Putamen (tissue), 1 donor: ENCODE measurements at regions not wholly inside any gene's neighbourhood (a gene's known extent, or its start where the extent isn't known, plus 50 kb on each side); places are given as distances from the start of the nearest gene placed in this dataset.

Experiments
- DNase-seq: peaks from one replicate; pipeline ENCODE4 v3.0.0-alpha.2; 2016; ENCODE audit warnings: low spot score

DNA sequence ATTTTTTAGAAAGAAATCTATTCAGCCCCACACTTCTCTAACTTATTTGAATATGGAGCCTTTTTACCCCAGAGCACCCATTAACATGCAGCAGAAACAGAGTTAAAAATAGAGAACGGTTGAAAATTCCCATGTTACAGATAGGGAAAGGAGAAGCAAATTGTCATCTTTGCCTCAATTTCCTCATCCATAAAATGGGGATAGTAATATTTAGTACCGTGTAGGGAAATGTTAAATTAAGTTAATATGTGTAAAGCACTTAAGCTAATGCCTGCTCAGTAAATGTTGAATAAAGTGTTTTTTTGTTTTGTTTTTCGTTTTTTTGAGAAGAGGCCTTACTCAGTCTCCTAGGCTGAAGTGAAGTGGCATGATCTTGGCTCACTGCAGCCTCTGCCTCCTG, 50.3 kb downstream of the NAV1 start:
- DNase-seq: no peak

- DNase-seq: no peak
Observed at GRCh38 chr1:201590474-201590873, 51.5 kb downstream of the NAV1 start.

DNA sequence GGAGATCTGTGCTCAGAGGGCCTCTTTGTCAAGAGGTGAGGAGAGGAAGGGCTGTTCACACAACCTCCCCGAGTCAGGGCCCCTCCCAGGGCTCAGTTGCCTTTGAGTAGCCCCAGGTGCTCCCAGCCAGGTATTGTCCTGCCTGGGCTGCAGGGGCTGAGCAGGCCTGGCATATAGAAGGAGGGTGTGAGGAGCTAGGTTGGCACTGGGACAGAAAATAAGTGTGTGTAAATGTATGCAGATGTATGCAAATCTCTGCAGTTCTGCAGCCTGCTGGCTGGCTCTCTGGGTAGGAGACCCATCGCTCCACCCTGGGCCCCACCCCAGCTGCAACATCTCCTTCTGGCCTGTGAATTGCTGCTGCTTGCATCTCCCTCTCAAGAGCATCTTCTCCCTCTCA, 52.4 kb downstream of the NAV1 start:
- DNase-seq: no peak

DNA sequence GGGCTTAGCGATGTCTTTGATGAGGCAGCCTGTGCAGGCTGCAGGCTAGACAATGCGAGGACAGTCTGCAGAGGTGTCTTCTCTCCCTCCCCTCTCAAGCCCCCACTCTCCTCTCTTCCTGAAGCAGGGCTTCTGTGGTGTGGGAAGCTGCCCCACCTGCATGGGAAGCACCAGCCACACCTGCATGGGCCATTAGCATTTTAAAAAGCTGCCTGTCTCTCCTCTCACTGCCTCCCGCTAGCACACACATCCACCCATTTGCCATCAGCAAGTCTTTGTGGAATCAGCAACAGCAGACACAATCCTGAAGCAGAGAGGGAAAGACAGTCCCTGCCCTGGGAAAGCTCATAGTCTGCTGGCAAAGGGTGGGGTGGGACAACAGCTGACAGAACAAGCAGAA, 53.1 kb downstream of the NAV1 start:
- DNase-seq: no peak

GRCh38 chr1:201593200-201593921, 54.4 kb downstream of the NAV1 start:
- no peak for DNase-seq

DNA sequence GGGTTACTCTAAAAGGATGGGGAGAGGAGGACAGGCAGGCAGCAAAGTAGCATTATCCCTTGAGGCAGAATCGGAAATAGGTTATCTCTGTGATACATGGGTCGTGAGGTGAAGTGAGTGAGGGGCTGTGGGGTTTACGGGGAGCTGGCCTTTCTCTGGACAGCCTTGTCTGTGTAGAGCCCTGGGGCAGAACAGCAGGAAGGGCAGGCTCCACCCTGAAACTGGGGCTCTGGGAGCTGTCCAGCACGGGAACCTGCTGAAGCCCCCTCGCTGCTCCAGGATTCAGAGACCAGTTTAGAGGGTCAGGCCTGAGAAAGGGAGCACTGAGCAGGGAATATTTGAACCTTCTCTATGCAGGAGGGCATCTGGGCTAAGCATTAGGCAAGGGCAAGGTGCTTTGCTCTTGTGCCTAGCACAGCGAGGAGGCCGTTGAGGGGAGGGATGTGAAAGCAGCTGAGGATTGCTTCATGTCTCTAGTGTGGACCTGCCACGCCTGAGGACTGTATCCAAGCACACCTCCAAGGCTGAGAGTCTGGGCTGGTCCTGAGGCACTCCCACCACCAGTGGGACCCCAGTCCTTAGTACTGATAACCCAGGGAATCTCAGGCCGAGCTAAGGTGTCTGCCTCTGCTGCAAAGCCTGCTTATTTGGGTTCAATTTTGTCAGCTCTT, 55.8 kb downstream of the NAV1 start:
- no peak for DNase-seq

- DNase-seq: no peak
Observed at GRCh38 chr1:201595381-201595780, 56.5 kb downstream of the NAV1 start.

- DNase-seq: no peak
Observed at GRCh38 chr1:201596101-201596868, 57.4 kb downstream of the NAV1 start.

DNA sequence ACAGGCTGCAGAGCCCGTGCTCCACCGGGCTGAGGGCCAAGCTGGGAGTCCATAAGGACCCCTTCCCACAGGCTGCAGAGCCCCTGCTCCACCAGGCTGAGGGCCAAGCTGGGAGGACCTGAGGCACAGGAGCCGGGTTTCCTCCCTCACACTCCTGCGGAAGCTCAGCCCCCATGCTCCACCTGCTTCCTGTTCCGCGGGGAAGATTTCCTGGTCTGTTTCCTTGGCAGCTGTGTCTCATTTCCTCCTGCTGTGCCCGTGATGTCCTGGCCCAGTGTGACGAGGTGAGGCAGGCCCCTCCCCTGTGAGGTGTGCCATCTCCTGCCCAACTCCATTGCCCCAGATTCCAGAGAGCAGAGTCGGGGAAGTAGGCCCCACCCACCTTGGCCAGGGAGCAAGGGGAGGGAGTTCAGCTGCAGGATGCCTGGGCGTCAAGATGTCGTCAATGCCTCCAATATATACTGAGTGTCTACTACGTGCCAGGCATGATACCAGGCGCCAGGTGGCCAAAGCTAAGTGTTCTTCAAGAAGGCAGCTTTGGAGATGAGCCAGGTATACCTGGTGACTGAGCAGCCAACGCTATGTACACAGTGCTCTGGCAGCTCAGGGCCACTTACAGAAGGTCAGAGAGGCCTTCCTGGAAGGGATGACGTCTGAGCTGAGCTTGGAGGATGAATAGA, 58.8 kb downstream of the NAV1 start:
- DNase-seq: no peak

GRCh38 chr1:201598396-201598795, 59.5 kb downstream of the NAV1 start:
- no peak for DNase-seq

DNA sequence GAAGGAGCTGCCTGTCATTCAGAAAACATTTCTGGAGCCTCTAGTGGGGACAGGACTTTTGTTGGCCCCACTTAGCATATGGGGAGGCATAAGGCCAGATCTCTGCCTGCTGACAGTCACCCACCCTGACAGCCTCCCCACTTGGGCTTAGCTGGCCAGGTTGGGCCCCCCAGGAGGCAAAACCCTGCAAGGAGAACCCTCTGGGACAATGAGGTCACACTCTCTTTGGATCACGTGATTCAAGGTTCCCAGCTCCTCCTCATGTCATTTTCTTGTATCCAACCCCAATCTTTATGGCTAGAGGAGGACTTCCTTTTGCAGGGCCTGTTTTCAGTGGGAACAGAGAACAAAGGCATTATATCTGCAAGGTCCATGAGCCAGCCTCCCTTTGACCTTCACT, 60.0 kb downstream of the NAV1 start:
- no peak for DNase-seq

GRCh38 chr1:201599548-201599947, 60.6 kb downstream of the NAV1 start:
- DNase-seq: no peak

GRCh38 chr1:201602413-201603265, 63.7 kb downstream of the NAV1 start:
- DNase-seq: peak; percentile 58

DNA sequence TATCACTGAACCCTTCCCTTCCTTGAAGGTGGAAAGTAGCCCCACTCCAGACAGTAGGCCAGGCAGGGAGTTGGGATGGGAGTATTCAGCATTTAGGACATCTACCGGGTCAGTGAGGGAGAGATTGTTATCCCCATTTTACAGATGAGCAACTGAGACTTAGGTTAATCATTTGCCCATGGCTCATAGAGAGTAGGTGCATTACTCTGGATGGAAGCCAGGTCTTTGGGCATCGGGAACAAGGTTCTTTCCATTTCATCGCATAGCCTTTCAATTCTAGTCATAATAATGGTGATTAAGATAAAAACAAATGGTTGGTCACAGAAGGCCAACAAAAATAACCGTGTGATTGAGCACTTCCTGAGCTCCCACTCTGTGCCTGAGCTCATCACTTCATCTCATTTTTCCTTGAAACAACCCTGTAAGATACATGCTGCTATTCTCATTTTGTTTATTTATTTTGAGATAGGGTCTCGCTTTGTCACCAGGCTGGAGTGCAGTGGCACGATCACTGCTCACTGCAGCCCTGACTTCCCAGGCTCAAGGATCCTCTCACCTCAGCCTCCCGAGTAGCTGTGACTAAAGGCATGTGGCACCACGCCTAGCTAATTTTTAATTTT, 64.8 kb downstream of the NAV1 start:
- DNase-seq: no peak

DNA sequence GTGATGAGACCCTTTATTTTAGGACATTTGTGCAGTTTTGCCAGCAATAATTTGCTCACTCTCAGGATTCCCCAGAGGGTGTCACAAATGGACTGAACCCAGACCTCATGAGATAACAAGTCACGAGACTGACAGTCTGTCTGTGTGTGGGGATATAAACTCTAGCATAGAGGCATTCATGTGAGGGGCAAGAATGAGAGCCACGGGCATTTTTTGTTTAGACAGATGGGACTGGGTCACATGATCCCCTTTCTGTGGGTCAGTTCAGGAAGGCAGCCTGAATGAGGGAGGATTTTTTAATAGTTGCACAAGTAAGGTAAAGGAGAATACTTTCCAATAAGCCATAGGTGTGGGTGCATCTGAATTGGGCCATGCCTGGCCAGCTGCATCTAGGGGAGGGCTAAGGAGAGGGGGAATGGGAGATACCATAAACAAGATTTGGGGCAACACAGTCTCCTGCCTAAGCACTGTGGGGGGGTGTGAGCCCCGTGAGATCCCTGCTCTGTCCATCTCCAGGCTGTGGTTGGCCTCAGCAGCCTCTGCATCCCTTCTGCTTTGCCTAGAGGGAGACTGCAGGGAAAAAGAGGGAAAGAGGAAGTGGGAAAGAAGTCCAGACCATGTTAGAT, 66.6 kb downstream of the NAV1 start:
- no peak for DNase-seq

DNA sequence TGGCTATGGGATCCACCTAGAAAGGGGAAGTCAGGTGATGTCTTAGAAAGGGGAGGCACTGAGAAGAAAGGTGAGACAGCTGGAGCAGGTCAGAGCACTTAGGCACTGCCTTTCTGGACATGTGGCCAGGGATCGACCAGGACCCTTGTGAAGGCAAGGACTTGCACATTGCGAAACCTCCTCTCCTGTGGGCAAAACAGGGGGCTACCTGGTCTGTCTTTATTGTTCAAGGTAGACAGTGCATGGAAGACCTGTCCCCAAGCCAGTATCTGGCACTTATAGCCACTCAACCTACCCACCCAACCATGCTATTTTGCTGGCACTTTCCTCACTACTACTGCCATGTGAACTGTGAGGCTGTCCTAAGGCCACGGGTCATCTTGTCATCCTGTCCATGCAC, 67.2 kb downstream of the NAV1 start:
- no peak for DNase-seq

DNA sequence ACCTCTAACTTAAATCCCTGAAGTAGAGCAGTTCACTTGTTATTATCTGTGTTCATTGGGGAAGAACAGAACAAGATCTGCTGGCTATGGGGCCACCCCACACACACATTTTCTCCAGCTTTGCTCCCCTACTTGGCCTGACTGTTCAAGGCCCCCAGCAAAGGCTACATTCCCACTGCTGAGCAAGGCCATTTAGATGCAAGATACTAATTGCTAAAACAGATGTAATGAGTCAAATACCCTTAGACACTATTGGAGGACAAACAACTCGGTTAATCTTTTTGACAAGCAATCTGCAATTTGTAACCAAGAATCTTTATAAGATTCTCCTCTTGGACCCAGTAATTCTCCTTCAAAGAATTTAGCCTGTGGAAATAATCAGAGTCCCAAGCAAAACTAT, 67.7 kb downstream of the NAV1 start:
- no peak for DNase-seq

DNA sequence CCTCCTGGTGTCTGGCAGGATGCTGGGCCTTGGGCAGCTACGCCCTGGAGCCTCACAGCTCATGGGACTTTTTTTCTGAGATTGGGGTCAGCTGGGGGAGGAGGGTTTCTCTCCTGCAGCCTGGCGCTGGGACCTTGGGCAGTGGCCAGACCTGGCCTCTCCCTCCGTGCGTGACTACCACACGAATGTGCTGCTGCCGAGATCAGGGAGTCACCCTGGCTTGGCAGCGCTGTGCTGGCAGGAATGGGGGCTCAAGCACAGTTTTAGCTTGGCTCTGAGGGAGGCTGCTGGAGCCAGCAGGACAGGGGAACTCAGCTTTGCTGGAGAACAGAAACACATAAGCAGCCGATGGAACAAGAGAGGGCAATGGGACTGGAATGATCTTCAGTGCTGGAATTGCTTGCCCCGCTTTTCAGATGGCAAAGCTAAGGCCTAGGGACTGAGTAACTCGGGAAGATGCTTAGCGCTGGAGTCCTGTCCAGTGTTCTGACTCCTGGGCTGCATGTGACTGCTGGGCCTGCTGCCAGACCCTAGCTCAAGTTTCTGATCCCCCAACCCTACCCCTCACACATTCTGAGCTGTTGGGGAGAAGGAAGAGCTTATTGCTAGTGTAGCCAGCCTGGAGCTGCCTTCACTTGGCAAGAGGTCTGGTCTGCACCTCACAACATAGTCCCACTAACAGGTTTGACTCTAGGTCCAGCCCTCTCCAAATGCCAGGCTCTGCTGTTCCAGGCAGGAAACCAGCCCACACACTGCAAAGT, 69.9 kb downstream of the NAV1 start:
- no peak for DNase-seq

GRCh38 chr1:201609661-201610318, 70.9 kb downstream of the NAV1 start:
- DNase-seq: no peak
